SK-N-SH (cell line): ENCODE measurements at regions not wholly inside any gene's neighbourhood (a gene's known extent, or its start where the extent isn't known, plus 50 kb on each side); places are given as distances from the start of the nearest gene placed in this dataset.

Source experiments
- CTCF ChIA-PET: fragments of 300-600, 350-600 bp; formaldehyde crosslinking; extraction: SDS; loops from one replicate; lab custom pipeline; 2021; lab: Yijun Ruan, JAX
- POLR2A ChIA-PET: fragments of 350-600 bp; sonication (Branson Sonifier 250); formaldehyde crosslinking; extraction: SDS; loops from one replicate; lab custom pipeline; 2020; ENCODE audit warnings: antibody characterized with exemption, inconsistent platforms; lab: Yijun Ruan, JAX
- DNase-seq: peaks from one replicate; pipeline ENCODE4 v3.0.0; 2012
- H2AFZ ChIP-seq: fragments of 200-600 bp; sonication (generic); 2 replicates; pipeline ENCODE4 v1.8.1; 2016; ENCODE audit warnings: antibody characterized with exemption, mild to moderate bottlenecking, low read depth
- H3F3A ChIP-seq: fragments of 200-600 bp; sonication (generic); replicated peaks from 2 replicates; pipeline ENCODE3; 2016; ENCODE audit warnings: antibody characterized with exemption, mild to moderate bottlenecking; ENCODE audit not compliant: insufficient read depth
- H3K27ac ChIP-seq, 2 experiments: fragments of 200-500 bp in 1 of 2; fragments of 200-600 bp in 1 of 2; sonication (Bioruptor generic) in 1 of 2; sonication (generic), shearing (Covaris generic) in 1 of 2; 2 replicates each; pipeline versions ENCODE4 v1.5.1 to v1.6.1; 2014 to 2016; ENCODE audit warnings: low read depth in 2 of 2, inconsistent platforms in 1 of 2, low read length in 1 of 2, mild to moderate bottlenecking in 1 of 2, mixed read lengths in 1 of 2
- H3K27me3 ChIP-seq: fragments of 200-600 bp; sonication (generic), shearing (Covaris generic); 2 replicates; pipeline ENCODE4 v1.6.1; 2016; ENCODE audit warnings: mixed run types; ENCODE audit not compliant: insufficient read depth
- H3K36me3 ChIP-seq, 2 experiments: fragments of 200-500 bp in 1 of 2; fragments of 200-600 bp in 1 of 2; sonication (Bioruptor generic) in 1 of 2; sonication (generic) in 1 of 2; replicated peaks in 1 of 2; 2 replicates each; pipeline versions ENCODE3 to v1.5.1; 2014 to 2016; ENCODE audit warnings: low read length in 1 of 2, mild to moderate bottlenecking in 1 of 2; ENCODE audit not compliant: insufficient read depth in 2 of 2, control insufficient read depth in 1 of 2
- H3K4me1 ChIP-seq, 2 experiments: fragments of 200-500 bp in 1 of 2; fragments of 200-600 bp in 1 of 2; sonication (Bioruptor generic) in 1 of 2; sonication (generic), shearing (Covaris generic) in 1 of 2; 2 replicates each; pipeline versions ENCODE4 v1.5.1 to v1.6.1; 2014 to 2016; ENCODE audit warnings: low read depth in 1 of 2, low read length in 1 of 2, mixed run types in 1 of 2; ENCODE audit not compliant: insufficient read depth in 2 of 2, control insufficient read depth in 1 of 2
- H3K4me2 ChIP-seq: fragments of 200-600 bp; sonication (generic), shearing (Covaris generic); 2 replicates; pipeline ENCODE4 v1.6.1; 2017; ENCODE audit warnings: mixed run types
- H3K4me3 ChIP-seq, 2 experiments: fragments of 200-500 bp in 1 of 2; fragments of 200-600 bp in 1 of 2; sonication (Bioruptor generic) in 1 of 2; sonication (generic), shearing (Covaris generic) in 1 of 2; 2 replicates each; pipeline versions ENCODE4 v1.5.1 to v1.8.1; 2014 to 2016; ENCODE audit warnings: low read depth in 2 of 2, inconsistent platforms in 1 of 2, low read length in 1 of 2, mild to moderate bottlenecking in 1 of 2, mixed read lengths in 1 of 2, moderate library complexity in 1 of 2
- H3K79me2 ChIP-seq: fragments of 200-600 bp; sonication (generic); 2 replicates; pipeline ENCODE4 v1.8.1; 2017; ENCODE audit warnings: mild to moderate bottlenecking; ENCODE audit not compliant: insufficient read depth
- H3K9ac ChIP-seq: fragments of 200-600 bp; sonication (generic); 2 replicates; pipeline ENCODE4 v1.6.1; 2017; ENCODE audit warnings: mixed run types
- H3K9me2 ChIP-seq: fragments of 200-600 bp; sonication (generic); 2 replicates; pipeline ENCODE4 v1.6.1; 2017; ENCODE audit warnings: mixed run types
- H3K9me3 ChIP-seq: fragments of 200-600 bp; sonication (generic); 2 replicates; pipeline ENCODE4 v1.6.1; 2017; ENCODE audit warnings: mixed run types, mild to moderate bottlenecking, moderate library complexity
- H4K20me1 ChIP-seq: fragments of 200-600 bp; sonication (generic); 2 replicates; pipeline ENCODE4 v1.6.1; 2017; ENCODE audit warnings: mild to moderate bottlenecking, mixed run types; ENCODE audit not compliant: insufficient read depth
- ELF1 ChIP-seq: IDR thresholded peaks from 2 replicates; pipeline ENCODE4 v1.4.0; 2012
- GATA2 ChIP-seq: sonication (generic); formaldehyde crosslinking; IDR thresholded peaks from 2 replicates; pipeline ENCODE4 v1.5.0; 2020; ENCODE audit warnings: mild to moderate bottlenecking, missing genetic modification reagents
- NFIC ChIP-seq: IDR thresholded peaks from 2 replicates; pipeline ENCODE4 v1.4.0; 2012; ENCODE audit warnings: borderline replicate concordance
- PBX3 ChIP-seq: IDR thresholded peaks from 2 replicates; pipeline ENCODE4; 2012
- POLR2AphosphoS5 ChIP-seq: IDR thresholded peaks from 2 replicates; pipeline ENCODE4 v1.6.1; 2012; ENCODE audit warnings: low read depth, low read length
- RCOR1 ChIP-seq: fragments of 150-350 bp; IDR thresholded peaks from 2 replicates; pipeline ENCODE4 v1.6.1; 2017; ENCODE audit warnings: antibody characterized with exemption, low read length
- TCF12 ChIP-seq: IDR thresholded peaks from 2 replicates; pipeline ENCODE4 v1.4.0; 2012
- TEAD4 ChIP-seq: IDR thresholded peaks from 2 replicates; pipeline ENCODE4 v1.4.0; 2012; ENCODE audit warnings: mild to moderate bottlenecking, borderline replicate concordance; ENCODE audit not compliant: insufficient read depth
- USF1 ChIP-seq: IDR thresholded peaks from 2 replicates; pipeline ENCODE4 v1.4.0; 2012; ENCODE audit warnings: low read depth, borderline replicate concordance
- USF2 ChIP-seq: fragments of 150-350 bp; IDR thresholded peaks from 2 replicates; pipeline ENCODE4 v1.6.1; 2017; ENCODE audit warnings: antibody characterized with exemption, low read length, low read depth, borderline replicate concordance
- WGBS: methylation state at CpG from one replicate; pipeline ENCODE4 v1.1.6; 2017; ENCODE audit warnings: low lambda C conversion rate; 5-methylcytosine and 5-hydroxymethylcytosine counted together

- WGBS, result 53% methylated on average over 5 of the region's 5 CpGs
- DNase-seq, result no peak
- ChIA-PET CTCF (interaction anchor here (0.9 kb wide), 1 partner anchor 32 kb away, joined by 3 read pairs; no protein-coding TSS in a partner anchor), POLR2A (no interaction called here)
- Histone ChIP-seq H3F3A (no peaks in the 10 kb centered on the region), H3K27me3 (no peaks in the 10 kb centered on the region), H2AFZ (no peak overlapping the region), H3K79me2 (no peaks in the 10 kb centered on the region), H3K9me2 (no peaks in the 10 kb centered on the region), H3K4me1 (no peaks in the 10 kb centered on the region), H4K20me1 (no peaks in the 10 kb centered on the region), H3K4me3 (no peak overlapping the region)
- TF ChIP-seq NFIC (no peak), RCOR1 (no peak), PBX3 (no peak), TEAD4 (no peak), GATA2 (CRISPR knock-in tag) (no peak)
- TF ChIP-seq, all 33 proteins: peak for 0
- Histone ChIP-seq H3K27ac (no peak overlapping the region), H3K36me3 (no peaks in the 10 kb centered on the region), H3K4me2 (no peak overlapping the region), H3K9ac (no peak overlapping the region), H3K9me3 (no peaks in the 10 kb centered on the region)
Measured at GRCh38 chr15:46682969-46683791, 1034.1 kb upstream of the SEMA6D start.

GRCh38 chr15:46685096-46685495, 1032.2 kb upstream of the SEMA6D start:
- Histone ChIP-seq H3K4me2 (no peak overlapping the region), H3K79me2 (no peaks in the 10 kb centered on the region), H3K9me2 (no peaks in the 10 kb centered on the region), H3K27me3 (no peaks in the 10 kb centered on the region), H3F3A (no peaks in the 10 kb centered on the region), H3K9ac (no peak overlapping the region), H3K9me3 (no peaks in the 10 kb centered on the region), H3K4me3 (no peak overlapping the region), H3K27ac (no peak overlapping the region), H3K36me3 (no peaks in the 10 kb centered on the region), H2AFZ (no peak overlapping the region), H3K4me1 (no peaks in the 10 kb centered on the region), H4K20me1 (no peaks in the 10 kb centered on the region)
- POLR2A ChIA-PET, result no interaction called here
- DNase-seq, result no peak
- TF ChIP-seq USF2, result no peak
- TF ChIP-seq TCF12, result no peak
- TF ChIP-seq POLR2AphosphoS5, result no peak
- no peak for TF ChIP-seq ELF1
- TF ChIP-seq USF1, result no peak
- 22% methylated on average over 1 of the region's 1 CpG for WGBS
- CTCF ChIA-PET, result interaction anchor here (1.1 kb wide), 1 partner anchor 11 kb away, joined by 3 read pairs; no protein-coding TSS in a partner anchor
